GM18508 (cell line): ENCODE measurements at regions not wholly inside any gene's neighbourhood (a gene's known extent, or its start where the extent isn't known, plus 50 kb on each side); places are given as distances from the start of the nearest gene placed in this dataset.

ENCODE experiments used
- ATAC-seq: cut with Tn5 transposase; IDR thresholded peaks from one replicate; pipeline ENCODE4 v1.9.1; 2021; ENCODE audit warnings: moderate number of reproducible peaks; ENCODE audit not compliant: insufficient read depth, unreplicated experiment

DNA sequence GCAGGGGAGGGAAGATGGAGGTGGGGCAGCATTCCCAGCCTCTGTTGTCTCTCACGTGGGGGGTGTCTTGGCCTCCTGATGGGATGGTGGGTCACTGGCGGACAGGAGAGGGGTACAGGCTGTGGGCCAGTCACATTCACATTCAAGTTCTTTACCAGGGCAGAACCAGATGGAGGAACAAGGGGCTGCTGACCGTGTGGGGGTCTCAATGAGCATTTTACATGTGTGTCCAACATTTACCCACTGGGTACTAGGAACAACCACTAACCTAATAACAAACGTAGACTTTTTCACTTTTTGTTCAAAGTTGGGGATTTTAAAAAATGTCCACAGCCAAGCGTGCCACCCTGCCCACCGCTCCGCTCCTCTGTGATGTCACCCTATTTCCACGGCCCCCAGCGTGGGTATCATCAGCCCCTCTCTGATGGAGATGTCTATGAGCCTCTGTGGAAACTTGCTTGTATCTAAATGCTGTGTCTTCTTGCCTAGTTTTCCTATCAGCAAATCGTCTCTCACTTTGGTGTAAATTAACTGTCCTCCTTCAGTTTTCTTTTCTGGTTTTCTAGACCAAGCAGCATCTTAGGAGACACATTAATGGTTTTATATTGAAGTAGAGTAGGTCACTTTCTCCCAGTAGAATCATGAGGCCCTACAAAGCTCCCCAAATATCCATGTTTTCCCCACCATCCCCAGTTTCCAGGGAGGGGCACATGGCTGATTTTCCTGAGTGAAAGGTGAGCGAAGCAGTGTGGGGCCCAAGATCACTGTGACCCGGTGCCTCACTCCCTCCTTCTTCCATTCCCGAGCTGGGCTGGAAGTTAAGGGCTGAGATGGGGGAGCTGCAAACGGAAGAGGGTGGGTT, 936.7 kb downstream of the BRD1 start:
- ATAC-seq = no peak

DNA sequence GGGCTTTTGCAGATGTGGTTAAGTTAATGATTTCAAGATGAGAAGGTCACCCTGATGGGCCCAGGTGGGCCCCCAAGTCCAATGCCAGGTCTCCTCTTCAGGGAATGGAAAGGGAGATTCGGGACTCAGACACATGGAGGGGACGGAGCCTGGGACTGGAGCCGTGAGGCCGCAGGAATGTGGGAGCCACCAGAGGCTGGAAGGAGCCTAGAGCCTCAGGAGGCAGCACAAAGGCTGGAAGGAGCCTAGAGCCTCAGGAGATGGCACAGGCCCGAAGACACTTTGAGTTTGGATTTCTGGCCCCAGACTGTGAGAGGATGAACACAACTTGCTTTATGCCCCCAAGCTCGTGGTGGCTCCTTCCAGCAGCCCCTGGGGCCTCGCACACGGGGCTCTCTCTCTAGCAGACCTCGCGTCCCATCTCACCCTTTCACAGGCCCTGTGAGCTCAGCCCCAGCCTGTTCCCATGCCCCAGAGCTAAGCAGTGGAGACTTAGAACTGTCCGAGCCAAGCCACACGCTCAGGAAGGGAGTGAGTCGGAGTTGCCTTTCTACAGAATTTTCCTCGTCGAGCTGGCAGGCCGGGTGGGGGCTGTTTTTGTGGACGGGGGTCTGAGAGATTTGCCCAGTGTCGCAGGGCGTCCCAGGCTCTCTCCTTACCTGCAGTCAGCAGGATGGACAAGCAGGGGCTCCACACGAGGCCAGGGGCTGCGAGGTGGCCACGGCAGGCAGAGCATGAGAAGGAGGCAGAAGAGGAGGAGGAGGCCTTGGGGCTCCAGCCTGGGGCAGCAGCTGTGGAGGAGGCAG, 937.6 kb downstream of the BRD1 start:
- no peak for ATAC-seq

DNA sequence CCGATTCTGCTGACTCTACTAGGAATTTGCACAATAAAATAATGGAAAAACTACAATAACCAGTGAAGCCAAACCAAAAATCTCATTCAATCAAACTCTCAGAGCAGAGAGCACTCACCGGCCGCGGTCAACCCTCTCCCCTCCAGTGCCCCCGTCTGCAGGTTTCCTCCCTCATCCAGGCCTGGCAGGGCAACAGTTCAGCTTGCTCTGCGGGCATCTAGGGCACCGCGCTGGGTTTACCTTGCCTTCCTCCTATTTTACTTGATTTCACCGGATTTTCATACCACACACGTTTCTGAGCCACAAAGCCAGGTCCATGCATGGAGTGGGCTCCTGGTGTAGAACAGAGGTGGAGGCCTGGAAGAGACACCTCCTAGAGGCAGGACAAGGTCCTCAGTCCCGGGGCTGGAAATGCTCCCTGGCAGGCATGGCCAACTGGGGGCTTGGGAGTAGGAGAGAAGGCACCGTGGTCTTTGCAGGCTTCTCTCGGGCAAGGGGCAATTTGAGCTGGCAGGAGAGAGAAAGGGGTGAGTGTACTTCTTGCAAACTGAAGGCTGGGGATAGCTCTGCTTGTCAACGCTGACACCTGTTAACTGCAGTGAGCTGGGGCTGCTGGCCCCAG, 938.4 kb downstream of the BRD1 start:
- ATAC-seq = no peak

DNA sequence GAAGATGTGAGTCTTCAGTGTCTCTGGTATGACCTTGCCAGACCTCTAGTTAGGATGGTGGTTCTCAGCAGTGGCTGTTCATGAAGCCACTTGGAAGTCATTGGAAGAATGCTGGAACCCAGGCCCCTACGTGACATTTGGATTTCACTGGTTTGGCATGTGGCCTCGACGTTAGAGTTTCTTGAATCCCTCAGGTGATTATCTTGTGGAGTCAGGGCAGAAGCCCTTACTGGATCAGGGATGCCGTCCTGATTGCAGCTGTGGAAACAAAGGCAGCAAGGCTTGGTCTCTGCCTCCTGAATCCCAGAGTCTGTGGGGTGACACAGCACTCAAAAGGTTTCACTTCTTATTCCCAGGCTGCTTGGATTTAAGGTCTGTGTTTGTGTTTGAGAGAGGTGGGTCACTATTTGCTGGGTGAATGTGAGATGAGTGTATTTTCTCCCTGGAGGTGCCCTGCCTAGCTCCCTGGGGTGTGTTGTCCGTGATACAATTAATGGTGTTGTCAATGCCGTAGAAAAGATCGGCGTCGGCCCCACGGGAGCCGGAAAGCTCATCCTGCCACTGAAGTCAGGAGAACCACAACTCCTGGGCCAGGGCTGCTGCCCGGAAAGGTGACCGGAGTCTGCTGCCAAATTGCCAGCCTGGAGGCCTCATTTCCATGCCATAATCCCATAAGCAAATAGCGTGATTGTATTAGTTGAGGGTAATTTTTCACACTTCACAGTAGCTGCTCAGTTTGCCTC, 939.0 kb downstream of the BRD1 start:
- no peak for ATAC-seq

DNA sequence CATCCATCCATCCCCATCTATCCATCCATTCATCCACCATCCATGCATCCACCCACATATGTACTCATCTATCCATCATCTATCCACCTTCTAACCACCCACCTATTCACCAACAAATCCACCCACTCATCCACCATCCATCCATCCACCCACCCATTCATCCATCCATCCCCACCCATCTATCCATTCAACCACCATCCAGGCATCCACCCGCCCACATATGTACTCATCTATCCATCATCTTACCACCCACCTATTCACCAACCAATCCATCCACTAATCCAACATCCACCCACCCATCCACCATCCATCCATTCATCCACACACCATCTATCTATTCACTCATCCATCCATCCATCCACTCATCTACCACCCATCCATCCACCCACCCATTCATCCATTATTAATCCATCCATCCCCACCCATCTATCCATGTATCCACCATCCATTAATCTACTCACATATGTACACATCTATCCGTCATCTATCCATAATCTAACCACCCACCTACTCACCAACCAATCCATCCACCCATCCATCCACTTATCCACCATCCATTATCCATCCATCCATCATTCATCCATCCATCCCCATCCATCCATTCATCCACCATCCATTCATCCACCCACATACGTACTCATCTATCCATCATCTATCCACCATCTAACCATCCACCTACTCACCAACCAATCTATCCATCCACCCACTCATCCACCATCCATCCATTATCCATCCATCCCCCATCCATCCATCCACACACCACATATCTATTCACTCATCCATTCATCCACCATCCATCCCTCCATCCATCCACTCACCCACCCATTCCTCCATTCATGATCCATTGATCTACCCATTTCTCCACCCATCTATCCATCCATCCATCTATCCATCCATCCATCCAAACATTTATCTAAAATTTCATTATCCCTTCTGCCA, 940.0 kb downstream of the BRD1 start:
- no peak for ATAC-seq

DNA sequence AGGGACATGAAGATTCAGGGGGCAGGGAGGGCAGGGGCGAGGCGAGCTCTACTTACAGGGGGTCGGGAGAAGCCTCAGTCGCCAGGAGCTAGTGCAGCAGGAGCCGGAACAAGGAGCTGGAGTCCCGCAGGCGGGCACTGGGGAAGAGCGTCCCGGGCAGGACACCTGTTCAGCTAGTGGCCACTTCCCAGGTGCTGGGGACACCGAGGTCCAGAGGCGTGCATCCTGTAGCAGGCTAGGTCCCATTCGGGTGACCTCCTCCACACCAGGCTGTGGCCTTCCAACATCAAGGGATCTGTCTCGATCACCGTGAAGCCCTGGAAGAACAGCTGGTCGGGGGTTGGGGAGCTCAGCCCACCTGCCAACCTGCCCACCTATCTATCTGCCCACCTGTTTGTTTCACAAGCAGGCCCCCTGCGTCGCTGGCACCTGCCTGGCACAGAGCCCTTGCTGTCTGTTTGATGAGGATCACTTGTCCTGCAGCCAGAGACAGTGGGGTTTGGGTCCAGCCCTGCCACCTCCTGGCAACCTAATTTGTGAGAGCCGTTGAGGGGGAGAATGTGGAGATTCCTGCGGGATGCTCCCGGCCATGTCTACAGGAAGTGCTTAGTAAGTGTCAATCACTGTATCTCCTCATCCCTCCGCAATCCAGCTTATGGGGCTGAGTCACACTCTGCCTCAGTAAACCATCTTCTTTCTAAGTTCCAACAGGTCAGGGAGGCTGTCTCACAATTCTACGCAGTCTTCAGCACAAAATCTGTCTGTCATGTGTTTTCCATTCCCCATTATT, 940.9 kb downstream of the BRD1 start:
- no peak for ATAC-seq

DNA sequence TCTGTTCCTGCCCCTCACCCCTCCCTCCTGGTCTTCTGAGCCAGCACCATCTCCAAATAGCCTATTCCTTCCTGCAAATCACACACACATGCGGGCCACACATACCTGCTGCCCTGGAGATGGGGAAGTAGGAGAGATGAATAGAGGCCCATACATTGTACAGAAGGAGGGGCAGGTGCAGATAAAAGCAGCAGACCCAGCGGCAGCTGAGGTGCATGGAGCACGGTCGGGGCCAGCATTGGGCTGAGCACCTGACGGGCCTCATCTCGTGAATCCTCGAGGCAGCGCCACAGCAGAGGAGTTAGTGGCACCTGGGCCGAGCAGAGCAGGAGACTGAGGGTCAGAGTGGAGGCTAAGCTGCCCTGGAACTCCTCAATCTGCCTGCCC, 941.8 kb downstream of the BRD1 start:
- ATAC-seq = no peak

DNA sequence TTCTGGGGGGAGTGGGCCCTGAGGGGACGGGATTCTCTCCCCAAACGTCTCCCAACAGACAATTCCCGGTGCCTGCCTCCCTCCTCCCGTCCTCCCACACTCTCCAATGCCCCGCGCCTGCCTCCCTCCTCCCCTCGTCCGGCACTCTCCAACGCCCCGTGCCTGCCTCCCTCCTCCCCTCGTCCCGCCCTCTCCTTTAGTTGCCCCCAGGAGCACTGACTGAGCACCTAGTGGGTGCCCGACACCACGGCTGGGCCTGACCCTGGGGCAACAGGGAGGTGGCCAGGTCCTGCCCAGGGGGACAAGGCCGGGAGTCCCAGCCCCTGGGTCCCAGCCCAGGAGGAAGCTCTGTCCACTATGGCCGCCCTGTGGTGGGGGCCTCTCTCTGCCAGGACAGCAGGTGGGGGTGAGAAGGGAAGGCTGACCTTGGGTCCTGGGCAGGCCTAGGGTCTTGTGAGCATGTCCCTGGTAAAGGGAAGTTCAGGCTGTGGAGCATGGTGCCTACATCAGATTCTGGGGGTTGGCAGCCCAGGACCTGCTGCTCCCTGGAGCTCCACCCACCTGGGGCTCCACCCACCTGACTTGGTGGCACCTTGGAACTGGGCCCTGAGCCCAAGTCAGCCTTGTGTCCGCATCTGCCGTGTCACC, 942.3 kb downstream of the BRD1 start:
- ATAC-seq = no peak

DNA sequence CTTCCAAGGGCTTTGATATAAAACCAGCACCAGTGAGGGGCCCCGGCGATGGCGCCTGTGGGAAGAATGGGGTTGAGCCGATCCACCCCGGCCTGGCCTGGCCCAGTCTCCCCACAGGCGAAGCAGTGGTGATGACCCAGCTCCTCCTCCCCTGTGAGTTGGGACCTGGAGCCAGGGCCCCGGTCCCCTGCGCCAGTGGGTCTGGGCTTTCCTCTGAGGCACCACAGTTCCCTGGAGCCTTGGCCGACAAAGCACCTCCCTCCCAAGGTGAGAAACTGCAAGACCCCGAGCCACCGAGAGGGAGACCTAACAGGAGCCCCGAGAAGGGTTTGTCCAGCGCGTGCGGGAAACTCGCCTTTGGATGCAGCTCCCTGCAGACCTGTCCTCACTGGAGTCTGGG, 942.9 kb downstream of the BRD1 start:
- no peak for ATAC-seq

DNA sequence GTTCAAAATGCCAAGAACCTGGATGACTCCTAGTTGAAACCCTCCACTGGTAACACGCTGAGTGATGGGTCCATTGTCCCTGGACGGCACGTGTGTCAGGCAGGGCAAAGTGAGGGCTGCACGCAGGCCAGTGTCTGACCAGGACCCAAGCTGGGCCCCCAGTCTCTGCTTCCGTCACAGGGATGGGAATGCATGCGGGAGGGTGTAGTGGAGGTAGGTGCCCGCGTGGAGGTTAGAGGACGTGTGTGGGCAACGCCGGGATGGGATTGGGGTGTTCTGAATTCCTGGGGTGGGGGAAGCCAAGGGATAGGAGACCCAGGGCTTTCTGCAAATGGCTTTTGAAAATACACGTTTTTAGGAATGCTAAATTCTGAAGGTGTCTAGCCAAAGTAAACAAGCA, 943.3 kb downstream of the BRD1 start:
- no peak for ATAC-seq

DNA sequence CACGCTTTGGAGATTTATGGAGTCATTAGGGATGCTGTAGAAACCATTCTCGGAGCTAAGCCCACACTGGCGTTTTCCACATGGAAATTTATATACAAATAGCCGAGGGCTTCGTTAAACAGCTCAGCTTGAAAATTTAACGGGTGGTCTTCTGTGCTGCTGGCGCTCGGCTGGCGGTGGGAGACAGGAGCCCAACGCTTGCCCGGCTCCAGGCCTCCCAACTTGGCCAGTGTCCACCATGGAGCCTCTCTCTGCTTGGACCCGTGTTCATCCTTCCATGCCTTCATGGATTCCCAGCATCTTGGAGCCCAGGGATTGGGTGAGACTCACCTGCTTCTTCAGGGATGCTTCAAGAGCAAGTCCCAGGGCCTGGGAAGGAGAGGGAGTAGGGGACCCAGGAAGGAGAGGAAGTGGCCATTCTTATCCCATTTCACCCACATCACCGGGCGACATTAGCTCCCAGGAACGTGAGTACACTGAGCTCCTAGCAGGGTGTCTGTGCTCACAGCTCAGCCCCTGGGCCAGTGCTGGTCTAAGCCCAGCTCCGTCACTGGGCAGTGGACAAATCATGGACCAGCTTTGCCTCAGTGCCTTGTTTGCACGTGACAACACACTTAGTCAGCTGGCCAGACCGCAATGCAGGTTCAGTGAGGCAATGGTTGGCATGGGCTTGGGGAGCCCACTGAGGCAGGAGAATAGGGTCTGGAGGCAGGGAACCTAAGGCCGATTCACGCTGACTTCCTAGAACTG, 944.3 kb downstream of the BRD1 start:
- ATAC-seq = no peak

DNA sequence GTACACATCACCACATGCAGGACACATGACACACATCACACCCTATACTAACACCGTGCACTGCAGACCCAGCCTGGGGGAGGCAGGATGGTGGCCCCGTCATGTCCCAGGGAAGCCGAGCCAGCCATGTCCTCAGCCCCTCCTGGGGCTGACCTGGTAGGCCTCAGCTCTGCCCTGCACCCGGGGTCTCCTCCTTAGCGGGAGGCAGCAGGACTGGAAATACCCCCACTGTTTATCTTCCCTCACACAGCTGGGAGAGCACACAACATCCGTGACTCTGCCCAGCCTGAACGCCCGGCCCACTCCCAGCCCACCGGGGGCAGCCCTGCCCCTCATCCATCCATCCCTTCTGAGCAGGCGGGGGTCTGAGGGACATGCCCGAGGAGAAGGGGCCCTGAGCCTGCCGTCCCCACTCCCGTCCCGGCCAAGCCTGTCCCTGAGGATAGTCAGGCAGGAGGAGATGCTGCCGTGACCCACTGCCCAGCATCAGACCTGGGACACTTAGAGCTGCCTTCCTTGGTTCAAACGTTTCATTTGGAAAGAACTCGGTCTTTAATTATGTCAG, 945.0 kb downstream of the BRD1 start:
- no peak for ATAC-seq

DNA sequence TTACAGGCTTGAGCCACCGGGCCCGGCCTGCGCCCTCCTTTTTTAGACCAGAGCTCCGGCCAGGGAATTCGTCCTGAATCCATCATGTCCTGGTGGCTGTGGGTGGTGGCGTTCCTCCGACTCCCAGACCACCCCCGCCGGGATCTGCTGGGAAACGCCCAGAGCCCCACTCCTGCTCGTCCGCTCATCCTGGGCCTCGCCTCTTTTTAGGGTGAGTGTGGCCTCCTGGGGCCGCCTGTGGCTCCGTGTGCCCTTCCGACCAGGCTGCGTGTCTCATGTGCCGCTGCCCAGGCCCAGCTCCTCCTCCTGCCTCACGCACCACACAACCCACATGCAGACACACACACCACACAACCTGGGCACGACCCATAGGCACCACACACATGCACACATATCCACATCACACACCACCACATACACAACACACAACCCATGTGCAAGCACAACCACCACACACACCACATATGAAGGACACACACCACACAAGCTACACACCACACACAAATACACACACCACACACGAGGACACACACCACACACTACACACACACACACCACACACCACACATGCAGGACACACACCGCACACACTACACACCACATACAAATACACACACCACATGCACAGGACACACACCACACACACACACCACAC, 946.2 kb downstream of the BRD1 start:
- ATAC-seq = no peak

DNA sequence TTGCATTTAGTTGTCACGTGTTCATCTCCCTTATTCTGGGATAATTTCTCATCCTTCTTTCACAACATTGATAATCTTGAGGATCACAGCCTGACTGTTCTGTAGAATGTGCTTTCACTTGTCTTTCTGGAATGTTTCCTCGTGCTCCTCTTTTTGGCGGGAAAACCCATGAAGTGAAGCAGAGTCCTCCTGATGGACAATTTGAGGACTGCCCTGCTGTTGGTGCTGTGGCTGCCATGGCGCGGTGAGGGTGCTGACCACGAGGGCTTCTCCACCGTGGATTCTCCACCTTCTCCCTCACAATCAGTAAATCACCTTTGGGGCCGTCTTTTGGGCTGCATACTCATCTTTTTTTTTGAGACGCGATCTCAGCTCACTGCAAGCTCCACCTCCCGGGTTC, 946.9 kb downstream of the BRD1 start:
- no peak for ATAC-seq

DNA sequence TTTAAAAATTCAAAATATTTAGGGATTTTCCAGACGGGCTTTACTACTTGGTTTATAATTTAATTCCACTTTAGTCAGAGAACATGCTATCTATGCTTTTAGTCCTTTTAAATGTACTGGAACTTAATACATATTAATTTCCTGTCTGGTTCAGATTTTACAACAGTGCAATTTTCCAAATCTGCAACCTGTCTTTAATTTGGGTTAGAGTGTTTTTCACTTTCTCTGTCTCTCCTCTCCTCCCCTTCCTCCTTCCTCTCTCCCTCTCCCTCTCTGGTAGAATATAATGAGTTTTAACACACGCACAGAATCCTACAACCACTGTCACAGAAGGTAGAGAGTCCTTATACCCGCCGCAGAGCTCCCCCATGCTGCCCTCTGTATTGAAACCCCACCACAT, 950.7 kb downstream of the BRD1 start:
- no peak for ATAC-seq

DNA sequence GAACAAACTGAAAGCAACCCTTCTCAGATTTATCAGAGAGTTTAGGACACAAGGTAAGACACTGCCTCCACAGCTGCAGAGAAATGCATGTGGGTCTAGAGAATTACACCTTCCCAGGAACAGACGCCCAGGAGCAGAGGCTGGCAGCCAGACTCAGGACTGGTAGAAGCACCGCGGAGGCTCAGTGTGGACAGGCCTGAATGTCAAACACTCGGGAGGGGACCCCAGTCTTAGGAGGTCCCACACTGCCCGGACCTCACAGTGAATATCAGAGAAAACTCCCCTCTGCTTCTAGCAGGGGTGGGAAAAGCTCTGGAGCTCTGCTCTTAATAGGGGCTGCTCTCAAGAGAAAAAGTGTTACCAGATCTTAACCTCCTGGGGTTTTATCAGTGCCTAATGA, 952.7 kb downstream of the BRD1 start:
- no peak for ATAC-seq

DNA sequence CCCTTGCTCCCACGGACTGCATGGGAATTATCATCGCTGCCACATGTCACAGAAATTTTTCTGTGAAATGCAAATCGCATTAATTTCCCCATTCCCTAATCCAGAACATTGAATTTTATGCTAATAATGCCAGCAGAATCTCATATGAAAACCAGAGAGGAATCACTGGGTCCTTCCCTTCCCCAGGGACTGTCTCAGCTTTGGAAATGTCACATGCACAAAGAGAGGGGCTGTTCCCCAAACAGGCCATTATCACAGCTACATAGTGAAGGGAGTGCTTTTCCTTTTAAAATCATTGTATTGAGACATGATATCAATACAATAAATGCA, 954.5 kb downstream of the BRD1 start:
- no peak for ATAC-seq
